IMR-90 (cell line): ENCODE measurements at regions not wholly inside any gene's neighbourhood (a gene's known extent, or its start where the extent isn't known, plus 50 kb on each side); places are given as distances from the start of the nearest gene placed in this dataset.
A peak's percentile ranks its signal among the peaks of the same experiment; 100 is the strongest.

ENCODE experiments used
- ATAC-seq: fragments of 200-7000 bp; cut with Tn5 transposase; 2 replicates; pipeline ENCODE4 v1.9.1; 2020; ENCODE audit warnings: low read depth, mild to moderate bottlenecking, moderate library complexity
- BruUV-seq: library from RNA; stranded (reverse); fragments of 400-500 nt; replicated peaks from 2 replicates; lab custom pipeline; 2021; lab: Mats Ljungman, UMichigan
- CTCF ChIA-PET: fragments of 300-600 bp; formaldehyde crosslinking; extraction: SDS; loops from one replicate; lab custom pipeline; 2021; ENCODE audit warnings: antibody characterized with exemption; lab: Yijun Ruan, JAX
- POLR2A ChIA-PET: fragments of 300-600 bp; sonication (Branson Sonifier 250); formaldehyde crosslinking; loops from one replicate; lab custom pipeline; 2022; ENCODE audit warnings: antibody characterized with exemption; ENCODE audit not compliant: unreplicated experiment; lab: Charles Lee
- DNase-seq: peaks from one replicate; pipeline ENCODE4 v3.0.0; 2013
- H2AFZ ChIP-seq: replicated peaks from 2 replicates; pipeline ENCODE3; 2013; ENCODE audit warnings: low read length, mild to moderate bottlenecking; ENCODE audit not compliant: poor library complexity
- H2AK5ac ChIP-seq: 2 replicates; pipeline ENCODE4 v1.6.1; 2013; ENCODE audit warnings: low read depth, low read length, inconsistent platforms
- H2AK9ac ChIP-seq: replicated peaks from 2 replicates; pipeline ENCODE3; 2013; ENCODE audit warnings: mild to moderate bottlenecking, low read depth, low read length, moderate library complexity; ENCODE audit not compliant: poor library complexity
- H2BK120ac ChIP-seq: 2 replicates; pipeline ENCODE4 v1.6.1; 2013; ENCODE audit warnings: low read depth, low read length, inconsistent platforms
- H2BK15ac ChIP-seq: 3 replicates; pipeline ENCODE4 v1.6.1; 2013; ENCODE audit warnings: low read depth, low read length, inconsistent platforms
- H2BK20ac ChIP-seq: 2 replicates; pipeline ENCODE4 v1.6.1; 2013; ENCODE audit warnings: low read depth, mild to moderate bottlenecking, inconsistent platforms, low read length, moderate library complexity
- H2BK5ac ChIP-seq: 2 replicates; pipeline ENCODE4 v1.6.1; 2013; ENCODE audit warnings: mild to moderate bottlenecking, low read depth, low read length, inconsistent platforms; ENCODE audit not compliant: poor library complexity, severe bottlenecking
- H3K14ac ChIP-seq: replicated peaks from 2 replicates; pipeline ENCODE4 v1.6.1; 2013; ENCODE audit warnings: low read depth, low read length, inconsistent platforms
- H3K18ac ChIP-seq: 2 replicates; pipeline ENCODE4 v1.6.1; 2013; ENCODE audit warnings: low read depth, low read length, control low read depth
- H3K23ac ChIP-seq: 2 replicates; pipeline ENCODE4 v1.6.1; 2013; ENCODE audit warnings: low read depth, low read length, inconsistent platforms
- H3K27ac ChIP-seq: 2 replicates; pipeline ENCODE4 v1.5.1; 2013; ENCODE audit warnings: mild to moderate bottlenecking, control low read depth, low read length; ENCODE audit not compliant: insufficient read depth
- H3K27me3 ChIP-seq: 2 replicates; pipeline ENCODE4 v1.6.1; 2013; ENCODE audit warnings: low read length; ENCODE audit not compliant: control insufficient read depth, insufficient read depth
- H3K36me3 ChIP-seq: 2 replicates; pipeline ENCODE4 v1.6.1; 2013; ENCODE audit warnings: low read length, mixed read lengths; ENCODE audit not compliant: control insufficient read depth, insufficient read depth
- H3K4ac ChIP-seq: 2 replicates; pipeline ENCODE4 v1.6.1; 2013; ENCODE audit warnings: low read depth, low read length, inconsistent platforms
- H3K4me1 ChIP-seq: 2 replicates; pipeline ENCODE4 v1.6.1; 2013; ENCODE audit warnings: low read length, mixed read lengths; ENCODE audit not compliant: control insufficient read depth, insufficient read depth
- H3K4me2 ChIP-seq: 2 replicates; pipeline ENCODE4 v1.6.1; 2013; ENCODE audit warnings: low read depth, mild to moderate bottlenecking, control low read depth, low read length, moderate library complexity
- H3K4me3 ChIP-seq: 2 replicates; pipeline ENCODE4 v1.5.1; 2013; ENCODE audit warnings: low read depth, mild to moderate bottlenecking, control low read depth, low read length, moderate library complexity; ENCODE audit not compliant: insufficient read depth
- H3K56ac ChIP-seq: 2 replicates; pipeline ENCODE4 v1.6.1; 2013; ENCODE audit warnings: low read length, inconsistent platforms; ENCODE audit not compliant: insufficient read depth; ENCODE audit errors: extremely low read depth
- H3K79me1 ChIP-seq, 2 experiments: 2 replicates each; pipeline ENCODE4 v1.6.1; 2013; ENCODE audit warnings: low read length in 2 of 2, inconsistent platforms in 1 of 2, low read depth in 1 of 2
- H3K9ac ChIP-seq: 2 replicates; pipeline ENCODE4 v1.6.1; 2013; ENCODE audit warnings: low read depth, low read length, control low read depth
- H3K9me1 ChIP-seq: 2 replicates; pipeline ENCODE4 v1.6.1; 2013; ENCODE audit warnings: low read length, inconsistent platforms; ENCODE audit not compliant: insufficient read depth
- H3K9me3 ChIP-seq: 2 replicates; pipeline ENCODE4 v1.6.1; 2013; ENCODE audit warnings: low read length; ENCODE audit not compliant: control insufficient read depth, insufficient read depth
- H4K20me1 ChIP-seq: 2 replicates; pipeline ENCODE4 v1.6.1; 2013; ENCODE audit warnings: low read length, inconsistent platforms; ENCODE audit not compliant: insufficient read depth
- H4K5ac ChIP-seq: 2 replicates; pipeline ENCODE4 v1.6.1; 2013; ENCODE audit warnings: mild to moderate bottlenecking, low read depth, low read length, control low read depth
- H4K8ac ChIP-seq, 2 experiments: 2 replicates each; pipeline ENCODE4 v1.6.1; 2013; ENCODE audit warnings: low read depth in 2 of 2, low read length in 2 of 2, control low read depth in 1 of 2, inconsistent platforms in 1 of 2
- H4K91ac ChIP-seq: 2 replicates; pipeline ENCODE4 v1.6.1; 2013; ENCODE audit warnings: low read depth, low read length, inconsistent platforms; ENCODE audit not compliant: insufficient read depth
- CHD1 ChIP-seq: IDR thresholded peaks from 2 replicates; pipeline ENCODE4 v1.6.1; 2012; ENCODE audit warnings: low read depth, low read length, improper control_type of control experiment
- CTCF ChIP-seq: conservative IDR thresholded peaks from 2 replicates; pipeline ENCODE4 v1.5.1; 2012; ENCODE audit warnings: mild to moderate bottlenecking, low read depth, low read length, improper control_type of control experiment
- FOS ChIP-seq: fragments of 150-350 bp; IDR thresholded peaks from 2 replicates; pipeline ENCODE4 v1.6.1; 2016; ENCODE audit warnings: low read depth, low read length
- MAFK ChIP-seq: IDR thresholded peaks from 2 replicates; pipeline ENCODE4 v1.6.1; 2012; ENCODE audit warnings: low read depth, low read length, improper control_type of control experiment
- POLR2A ChIP-seq: IDR thresholded peaks from 2 replicates; pipeline ENCODE4 v1.6.1; 2012; ENCODE audit warnings: mild to moderate bottlenecking, low read depth, low read length
- RCOR1 ChIP-seq: IDR thresholded peaks from 2 replicates; pipeline ENCODE4 v1.6.1; 2012; ENCODE audit warnings: mild to moderate bottlenecking, low read length, improper control_type of control experiment; ENCODE audit not compliant: insufficient replicate concordance
- SMC3 ChIP-seq: fragments of 150-350 bp; IDR thresholded peaks from 2 replicates; pipeline ENCODE4 v1.6.1; 2016; ENCODE audit warnings: low read depth, mild to moderate bottlenecking, antibody characterized with exemption, low read length, moderate library complexity
- WGBS, 2 experiments: methylation state at CpG; one replicate each; pipeline versions ENCODE4 v1.1.5 to v1.1.7; 2013; ENCODE audit warnings: missing lambda C conversion rate in 2 of 2; ENCODE audit not compliant: insufficient read length in 1 of 2; ENCODE audit errors: extremely low coverage in 2 of 2; 5-methylcytosine and 5-hydroxymethylcytosine counted together
- dilution Hi-C: fragments of 300-500 bp; cut with HindIII; formaldehyde crosslinking; loops from one replicate; pipeline ENCODE4 v1.14.3; 2018; ENCODE audit warnings: low sequenced_read_pairs; ENCODE audit not compliant: unreplicated experiment
- in situ Hi-C: fragments of 300-500 bp; cut with MboI; formaldehyde crosslinking; loops from 3 replicates; pipeline ENCODE4 v1.14.3; 2019; ENCODE audit warnings: low sequenced_read_pairs, inconsistent platforms, mixed read lengths
- intact Hi-C: fragments of 100-400 bp; cut with micrococcal nuclease; formaldehyde crosslinking; loops from 2 replicates; pipeline ENCODE4 v1.10.0; 2022

GRCh38 chr10:6743291-6743849, 163.3 kb upstream of the PRKCQ start:
- H3K9me1 ChIP-seq, result peaks cover 17% of the 10 kb centered on the region
- TF ChIP-seq RCOR1 (no peak), CHD1 (no peak), POLR2A (no peak), SMC3 (no peak), MAFK (peak; percentile 34; the same call in 1 of the 2 replicates), FOS (no peak), CTCF (no peak)
- DNase-seq, result no peak
- H2BK15ac ChIP-seq, result peak overlapping the region; percentile 40
- no peak overlapping the region for H2BK5ac ChIP-seq
- no peak overlapping the region for H2AFZ ChIP-seq
- dilution Hi-C loops, result no loop called here
- no TSS peak for BruUV-seq
- intact Hi-C loops, result no loop called here
- no peaks in the 10 kb centered on the region for H4K20me1 ChIP-seq
- in situ Hi-C loops, result loop anchor here (25.0 kb wide), 2 partner anchors 506 to 1044 kb away; partner anchors contain the start of genes ATP5F1C and KIN
- H3K4ac ChIP-seq, result no peak overlapping the region; the same call in 1 of the 2 replicates
- peak overlapping the region; percentile 54; the same call in 1 of the 2 replicates for H4K91ac ChIP-seq
- ChIA-PET CTCF (interaction anchor here (0.8 kb wide), 1 partner anchor 43 kb away, joined by 4 read pairs; no protein-coding TSS in a partner anchor), POLR2A (no interaction called here)
- H3K23ac ChIP-seq, result no peak overlapping the region
- WGBS, 2 experiments, result 92% methylated on average over 2 of the region's 4 CpGs; no CpG with 5 or more reads in 1 of the 2 experiments
- H3K9me3 ChIP-seq, result no peaks in the 10 kb centered on the region
- H3K27ac ChIP-seq, result no peak overlapping the region
- ATAC-seq, result no peak
- H3K79me1 ChIP-seq, result no peaks in the 10 kb centered on the region; a peak in 1 of 4 replicates
- no peak overlapping the region for H3K56ac ChIP-seq
- H4K5ac ChIP-seq, result peak overlapping the region; percentile 23; the same call in 1 of the 2 replicates
- no peak overlapping the region for H3K4me2 ChIP-seq
- H2AK9ac ChIP-seq, result no peak overlapping the region
- peak overlapping the region; percentile 25; the same call in 1 of the 2 replicates for H2BK120ac ChIP-seq
- H2BK20ac ChIP-seq, result peak overlapping the region; percentile 57; the same call in 1 of the 2 replicates
- peak overlapping the region; percentile 51 for H3K18ac ChIP-seq
- no peaks in the 10 kb centered on the region for H3K36me3 ChIP-seq
- peak overlapping the region in 1 of 2 experiments; percentile 17; a peak in 1 of 4 replicates for H4K8ac ChIP-seq
- H2AK5ac ChIP-seq, result peak overlapping the region; percentile 36; the same call in 1 of the 2 replicates
- H3K4me1 ChIP-seq, result peaks cover 24% of the 10 kb centered on the region
- H3K9ac ChIP-seq, result no peak overlapping the region
- H3K27me3 ChIP-seq, result no peaks in the 10 kb centered on the region
- H3K4me3 ChIP-seq, result no peak overlapping the region
- H3K14ac ChIP-seq, result 0 out of 2 replicates have a peak overlapping the region, but pooled peaks have one; percentile 23
